Chondrocyte (in vitro differentiated cells): ENCODE measurements at regions not wholly inside any gene's neighbourhood (a gene's known extent, or its start where the extent isn't known, plus 50 kb on each side); places are given as distances from the start of the nearest gene placed in this dataset.
A peak's percentile ranks its signal among the peaks of the same experiment; 100 is the strongest.

Source experiments
- DNase-seq: peaks from one replicate; pipeline ENCODE4 v3.0.0; 2021; ENCODE audit warnings: mixed read lengths, low spot score
- H3K27ac Mint-ChIP-seq: one replicate; pipeline ENCODE4 v1.8.0; 2021; ENCODE audit warnings: mild to moderate bottlenecking, moderate library complexity, mixed read lengths; ENCODE audit not compliant: unreplicated experiment
- H3K27me3 Mint-ChIP-seq: 2 replicates; pipeline ENCODE4 v1.8.0; 2021; ENCODE audit warnings: low read depth, mixed read lengths
- H3K36me3 Mint-ChIP-seq: 2 replicates; pipeline ENCODE4 v1.8.0; 2021; ENCODE audit warnings: low read depth, mixed read lengths
- H3K4me1 Mint-ChIP-seq: 2 replicates; pipeline ENCODE4 v1.8.0; 2021; ENCODE audit warnings: low read depth, mild to moderate bottlenecking, mixed read lengths
- H3K4me3 Mint-ChIP-seq: one replicate; pipeline ENCODE4 v1.8.0; 2021; ENCODE audit warnings: mild to moderate bottlenecking, moderate library complexity, mixed read lengths; ENCODE audit not compliant: unreplicated experiment
- H3K9me3 Mint-ChIP-seq: 2 replicates; pipeline ENCODE4 v1.8.0; 2021; ENCODE audit warnings: low read depth, mixed read lengths
- TF ChIP-seq, protein P1 (sequence below): fragments of 200-600 bp; sonication (generic); IDR thresholded peaks from 2 replicates; pipeline ENCODE4 v1.5.0; 2021; ENCODE audit warnings: antibody characterized with exemption, mild to moderate bottlenecking, moderate library complexity

- Mint-ChIP-seq H3K9me3 (no peaks in the 10 kb centered on the region), H3K36me3 (no peaks in the 10 kb centered on the region), H3K27me3 (peaks cover 6% of the 10 kb centered on the region), H3K4me1 (no peaks in the 10 kb centered on the region), H3K4me3 (no peak overlapping the region), H3K27ac (no peak overlapping the region)
- TF ChIP-seq, protein P1, sequence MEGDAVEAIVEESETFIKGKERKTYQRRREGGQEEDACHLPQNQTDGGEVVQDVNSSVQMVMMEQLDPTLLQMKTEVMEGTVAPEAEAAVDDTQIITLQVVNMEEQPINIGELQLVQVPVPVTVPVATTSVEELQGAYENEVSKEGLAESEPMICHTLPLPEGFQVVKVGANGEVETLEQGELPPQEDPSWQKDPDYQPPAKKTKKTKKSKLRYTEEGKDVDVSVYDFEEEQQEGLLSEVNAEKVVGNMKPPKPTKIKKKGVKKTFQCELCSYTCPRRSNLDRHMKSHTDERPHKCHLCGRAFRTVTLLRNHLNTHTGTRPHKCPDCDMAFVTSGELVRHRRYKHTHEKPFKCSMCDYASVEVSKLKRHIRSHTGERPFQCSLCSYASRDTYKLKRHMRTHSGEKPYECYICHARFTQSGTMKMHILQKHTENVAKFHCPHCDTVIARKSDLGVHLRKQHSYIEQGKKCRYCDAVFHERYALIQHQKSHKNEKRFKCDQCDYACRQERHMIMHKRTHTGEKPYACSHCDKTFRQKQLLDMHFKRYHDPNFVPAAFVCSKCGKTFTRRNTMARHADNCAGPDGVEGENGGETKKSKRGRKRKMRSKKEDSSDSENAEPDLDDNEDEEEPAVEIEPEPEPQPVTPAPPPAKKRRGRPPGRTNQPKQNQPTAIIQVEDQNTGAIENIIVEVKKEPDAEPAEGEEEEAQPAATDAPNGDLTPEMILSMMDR, result no peak
- no peak for DNase-seq
Measured at GRCh38 chr6:114419175-114419574, 76.4 kb upstream of the HS3ST5 start.

- H3K4me1 Mint-ChIP-seq, result no peaks in the 10 kb centered on the region
- DNase-seq, result no peak
- H3K9me3 Mint-ChIP-seq, result no peaks in the 10 kb centered on the region
- H3K27ac Mint-ChIP-seq, result no peak overlapping the region
- no peak overlapping the region for H3K4me3 Mint-ChIP-seq
- H3K36me3 Mint-ChIP-seq, result no peaks in the 10 kb centered on the region
- H3K27me3 Mint-ChIP-seq, result peaks cover 6% of the 10 kb centered on the region
- TF ChIP-seq, protein P1, result no peak
Measured at GRCh38 chr6:114418304-114418972, 75.6 kb upstream of the HS3ST5 start.

DNA sequence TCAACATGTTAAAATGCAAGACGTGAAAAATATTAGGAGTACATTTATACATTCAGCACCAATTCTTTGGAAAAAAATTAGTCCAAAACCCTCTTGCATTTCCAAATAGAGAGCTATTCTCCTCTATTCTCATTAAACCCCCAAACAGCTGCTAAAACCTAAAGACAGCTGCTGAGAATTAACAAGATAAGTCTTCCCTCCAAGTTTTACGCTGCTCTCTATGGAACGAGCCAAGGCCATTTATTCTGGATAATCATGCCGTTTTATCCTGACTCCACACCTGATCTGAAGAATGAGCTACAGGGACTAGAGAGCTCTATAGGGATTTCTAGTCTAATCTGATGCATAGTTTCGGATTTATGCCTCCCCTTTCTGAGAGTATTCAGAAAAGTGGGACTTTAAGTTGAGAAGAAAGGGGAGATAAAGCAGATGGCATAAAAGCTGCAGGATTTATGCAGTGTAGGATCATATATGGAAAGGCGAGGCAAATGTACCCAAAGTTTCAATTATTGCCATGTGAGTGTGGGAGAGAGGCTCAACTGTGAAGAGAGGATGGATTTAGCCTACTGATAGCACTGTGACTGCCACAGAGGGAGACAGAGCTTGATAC lies 64.7 kb upstream of the HS3ST5 start:
- Mint-ChIP-seq H3K4me3 (no peak overlapping the region), H3K9me3 (no peaks in the 10 kb centered on the region), H3K27me3 (no peaks in the 10 kb centered on the region), H3K36me3 (no peaks in the 10 kb centered on the region), H3K27ac (no peak overlapping the region), H3K4me1 (peaks cover 17% of the 10 kb centered on the region)
- TF ChIP-seq, protein P1, result no peak
- DNase-seq, result no peak

DNA sequence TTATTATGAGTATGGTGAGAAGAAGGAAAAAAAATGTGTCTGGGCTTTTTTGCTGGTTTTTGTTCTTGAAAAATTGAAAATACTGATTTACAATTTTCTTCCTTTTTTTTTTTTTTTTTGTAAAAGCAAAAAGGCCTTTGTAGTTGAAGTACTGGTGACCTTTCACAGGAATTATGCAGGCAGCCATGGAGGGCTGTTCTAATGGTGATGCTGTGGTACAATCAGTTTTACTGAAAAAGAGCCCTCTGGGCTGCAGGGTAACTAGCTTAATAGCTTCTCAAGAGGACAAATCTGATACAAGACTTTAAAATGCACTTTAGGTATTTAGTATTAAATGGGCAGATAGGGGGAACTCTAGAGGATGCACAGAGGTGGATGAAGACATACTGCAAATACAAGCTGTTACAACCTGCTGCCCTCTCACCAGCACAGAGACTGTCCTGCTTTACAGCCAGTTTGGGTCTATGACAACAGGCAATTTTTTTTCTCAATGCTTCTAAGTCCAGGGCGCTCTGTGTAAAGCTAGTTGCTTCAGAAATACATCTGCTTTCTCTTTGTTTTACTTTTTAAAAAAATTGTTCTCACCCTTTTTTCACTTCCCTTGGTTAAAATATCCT lies 61.6 kb upstream of the HS3ST5 start:
- Mint-ChIP-seq H3K9me3 (no peaks in the 10 kb centered on the region), H3K4me1 (peaks cover 18% of the 10 kb centered on the region), H3K4me3 (no peak overlapping the region), H3K27ac (no peak overlapping the region), H3K36me3 (no peaks in the 10 kb centered on the region), H3K27me3 (no peaks in the 10 kb centered on the region)
- TF ChIP-seq, protein P1, result no peak
- no peak for DNase-seq

GRCh38 chr6:114403858-114404257 lies 61.0 kb upstream of the HS3ST5 start:
- Mint-ChIP-seq H3K9me3 (no peaks in the 10 kb centered on the region), H3K27me3 (no peaks in the 10 kb centered on the region), H3K36me3 (no peaks in the 10 kb centered on the region), H3K4me1 (peaks cover 18% of the 10 kb centered on the region), H3K27ac (peak overlapping the region; percentile 10), H3K4me3 (no peak overlapping the region)
- TF ChIP-seq, protein P1, result no peak
- no peak for DNase-seq
